ENCODE measurements at regions not wholly inside any gene's neighbourhood (a gene's known extent, or its start where the extent isn't known, plus 50 kb on each side); places are given as distances from the start of the nearest gene placed in this dataset.

GRCh38 chr13:78168981-78169380 lies 250.3 kb upstream of the EDNRB start:
- no peak for DNase-seq
- no peaks in the 10 kb centered on the region for H3K4me1 Mint-ChIP-seq
- Histone ChIP-seq H3K36me3 (ENCODE audit: insufficient read depth, low read length) (no peaks in the 10 kb centered on the region), H3K27me3 (ENCODE audit: insufficient read depth, low read length, poor library complexity, severe bottlenecking) (no peaks in the 10 kb centered on the region), H3K4me3 (ENCODE audit: low read length) (no peak overlapping the region), H3K9me3 (ENCODE audit: low read length) (no peaks in the 10 kb centered on the region), H3K4me1 (ENCODE audit: insufficient read depth, low read length) (no peaks in the 10 kb centered on the region), H3K27ac (ENCODE audit: low read depth, low read length) (no peak overlapping the region)
- no peak overlapping the region for H3K4me3 Mint-ChIP-seq
- no peaks in the 10 kb centered on the region for H3K36me3 Mint-ChIP-seq
- POLR2A ChIA-PET = no interaction called here
- peaks cover 3 to 7% of the 10 kb centered on the region in 2 donors for H3K27me3 Mint-ChIP-seq
- H3K27ac Mint-ChIP-seq = no peak overlapping the region
- peaks cover 0 to 3% (median 1%) of the 10 kb centered on the region in 5 donors for H3K9me3 Mint-ChIP-seq
- CTCF ChIA-PET = no interaction called here

DNA sequence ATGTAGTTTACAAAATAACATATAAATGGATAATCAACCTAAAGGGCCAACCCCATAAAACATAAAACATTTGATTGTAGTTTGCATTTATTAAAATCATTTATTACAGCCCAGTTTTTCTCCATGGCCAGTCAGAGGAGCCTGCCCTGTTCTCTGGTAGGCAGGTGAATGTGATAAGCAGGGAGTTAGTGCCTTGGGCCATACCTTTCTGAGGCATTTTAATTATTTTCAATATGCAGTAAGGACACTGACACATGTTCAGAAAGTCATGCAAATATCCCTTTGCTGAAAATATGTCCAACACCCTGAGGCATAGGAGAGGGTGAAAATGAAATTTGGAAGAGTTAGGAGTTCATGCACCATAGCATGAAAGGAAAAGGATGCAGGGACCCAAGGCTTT lies 242.6 kb upstream of the EDNRB start:
- Histone ChIP-seq H3K36me3 (ENCODE audit: insufficient read depth, low read length) (no peaks in the 10 kb centered on the region), H3K27ac (ENCODE audit: low read depth, low read length) (no peak overlapping the region), H3K4me3 (ENCODE audit: low read length) (no peak overlapping the region), H3K27me3 (ENCODE audit: insufficient read depth, low read length, poor library complexity, severe bottlenecking) (no peaks in the 10 kb centered on the region), H3K4me1 (ENCODE audit: insufficient read depth, low read length) (no peaks in the 10 kb centered on the region), H3K9me3 (ENCODE audit: low read length) (no peaks in the 10 kb centered on the region)
- no peaks in the 10 kb centered on the region for H3K9me3 Mint-ChIP-seq
- DNase-seq = no peak
- H3K4me3 Mint-ChIP-seq = no peak overlapping the region
- ChIA-PET CTCF (no interaction called here), POLR2A (no interaction called here)
- no peak overlapping the region for H3K27ac Mint-ChIP-seq
- no peaks in the 10 kb centered on the region for H3K4me1 Mint-ChIP-seq
- H3K27me3 Mint-ChIP-seq = peaks cover 0 to 12% of the 10 kb centered on the region in 2 donors
- no peaks in the 10 kb centered on the region for H3K36me3 Mint-ChIP-seq

DNA sequence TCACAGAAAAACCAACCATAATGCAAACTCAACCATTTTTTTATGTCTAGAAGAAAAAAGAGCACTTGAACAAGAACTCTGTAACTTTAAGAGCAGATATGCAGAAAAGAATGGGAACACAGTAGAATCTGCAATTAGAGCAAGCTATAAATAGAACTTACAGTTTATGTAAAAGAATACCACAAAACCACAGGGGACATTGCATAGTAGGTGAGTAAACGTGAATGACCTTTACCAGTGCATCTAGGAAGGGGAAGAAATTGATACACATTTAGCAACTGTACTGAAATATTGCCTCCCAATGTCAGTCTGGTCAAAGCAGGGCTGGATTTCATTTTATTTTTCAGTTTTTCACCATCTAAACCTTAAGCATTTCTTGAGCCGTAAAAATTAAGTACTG lies 242.2 kb upstream of the EDNRB start:
- no peaks in the 10 kb centered on the region for H3K36me3 Mint-ChIP-seq
- no peaks in the 10 kb centered on the region for H3K9me3 Mint-ChIP-seq
- no peaks in the 10 kb centered on the region for H3K9me3 ChIP-seq (ENCODE audit: low read length)
- H3K4me3 ChIP-seq (ENCODE audit: low read length) = no peak overlapping the region
- no peak overlapping the region for H3K4me3 Mint-ChIP-seq
- POLR2A ChIA-PET = no interaction called here
- H3K27ac Mint-ChIP-seq = no peak overlapping the region
- no peaks in the 10 kb centered on the region for H3K4me1 ChIP-seq (ENCODE audit: insufficient read depth, low read length)
- no peak overlapping the region for H3K27ac ChIP-seq (ENCODE audit: low read depth, low read length)
- no peaks in the 10 kb centered on the region for H3K4me1 Mint-ChIP-seq
- no peak for DNase-seq
- no peaks in the 10 kb centered on the region for H3K36me3 ChIP-seq (ENCODE audit: insufficient read depth, low read length)
- no peaks in the 10 kb centered on the region for H3K27me3 ChIP-seq (ENCODE audit: insufficient read depth, low read length, poor library complexity, severe bottlenecking)
- CTCF ChIA-PET = no interaction called here
- H3K27me3 Mint-ChIP-seq = peaks cover 0 to 12% of the 10 kb centered on the region in 2 donors

- no peak overlapping the region for H3K4me3 ChIP-seq (ENCODE audit: low read length)
- peaks cover 0 to 3% of the 10 kb centered on the region in 2 donors for H3K27me3 Mint-ChIP-seq
- no peaks in the 10 kb centered on the region for H3K9me3 ChIP-seq (ENCODE audit: low read length)
- H3K27ac ChIP-seq (ENCODE audit: low read depth, low read length) = no peak overlapping the region
- CTCF ChIA-PET = interaction anchor here (1.1 kb wide), 1 partner anchor 15 kb away, joined by 3 read pairs; no protein-coding TSS in a partner anchor
- H3K4me1 ChIP-seq (ENCODE audit: insufficient read depth, low read length) = no peaks in the 10 kb centered on the region
- no peaks in the 10 kb centered on the region for H3K4me1 Mint-ChIP-seq
- POLR2A ChIA-PET = no interaction called here
- H3K4me3 Mint-ChIP-seq = no peak overlapping the region
- peaks cover 0 to 9% (median 4%) of the 10 kb centered on the region in 5 donors for H3K9me3 Mint-ChIP-seq
- no peaks in the 10 kb centered on the region for H3K36me3 ChIP-seq (ENCODE audit: insufficient read depth, low read length)
- H3K27ac Mint-ChIP-seq = no peak overlapping the region
- H3K27me3 ChIP-seq (ENCODE audit: insufficient read depth, low read length, poor library complexity, severe bottlenecking) = no peaks in the 10 kb centered on the region
- DNase-seq = no peak
- H3K36me3 Mint-ChIP-seq = no peaks in the 10 kb centered on the region
These were observed 233.8 kb upstream of the EDNRB start for GRCh38 chr13:78152415-78152814.

- no peaks in the 10 kb centered on the region for H3K36me3 ChIP-seq (ENCODE audit: insufficient read depth, low read length)
- peaks cover 0 to 3% of the 10 kb centered on the region in 2 donors for H3K27me3 Mint-ChIP-seq
- no peak for DNase-seq
- no peak overlapping the region for H3K27ac Mint-ChIP-seq
- no peaks in the 10 kb centered on the region for H3K27me3 ChIP-seq (ENCODE audit: insufficient read depth, low read length, poor library complexity, severe bottlenecking)
- H3K9me3 ChIP-seq (ENCODE audit: low read length) = no peaks in the 10 kb centered on the region
- no peak overlapping the region for H3K27ac ChIP-seq (ENCODE audit: low read depth, low read length)
- H3K4me3 Mint-ChIP-seq = no peak overlapping the region
- CTCF ChIA-PET = interaction anchor here (0.8 kb wide), 1 partner anchor 27 kb away, joined by 3 read pairs; no protein-coding TSS in a partner anchor
- no peaks in the 10 kb centered on the region for H3K4me1 Mint-ChIP-seq
- no peaks in the 10 kb centered on the region for H3K36me3 Mint-ChIP-seq
- POLR2A ChIA-PET = no interaction called here
- H3K9me3 Mint-ChIP-seq = peaks cover 0 to 7% (median 0%) of the 10 kb centered on the region in 5 donors
- no peaks in the 10 kb centered on the region for H3K4me1 ChIP-seq (ENCODE audit: insufficient read depth, low read length)
- H3K4me3 ChIP-seq (ENCODE audit: low read length) = no peak overlapping the region
These were observed 229.3 kb upstream of the EDNRB start for GRCh38 chr13:78147905-78148304.

DNA sequence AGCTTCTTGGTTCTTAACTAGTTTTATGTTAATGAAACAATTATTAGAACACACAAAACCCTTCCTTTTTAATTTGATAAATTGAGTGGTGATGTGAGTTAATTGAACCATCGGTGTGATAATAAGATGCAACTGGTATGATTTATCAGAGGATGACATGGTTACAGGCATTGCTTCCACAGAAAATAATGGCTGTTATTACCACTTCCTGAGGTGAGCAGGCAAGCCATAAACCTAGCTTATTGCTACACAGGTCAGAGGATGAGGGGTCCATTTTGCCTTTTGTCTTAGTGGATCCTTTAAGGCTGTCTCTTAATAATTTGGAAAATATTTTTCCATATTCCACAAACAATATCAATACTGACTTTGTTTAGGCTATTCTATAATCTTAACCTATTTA lies 226.6 kb upstream of the EDNRB start:
- no peaks in the 10 kb centered on the region for H3K36me3 Mint-ChIP-seq
- Histone ChIP-seq H3K27me3 (ENCODE audit: insufficient read depth, low read length, poor library complexity, severe bottlenecking) (no peaks in the 10 kb centered on the region), H3K4me3 (ENCODE audit: low read length) (no peak overlapping the region), H3K4me1 (ENCODE audit: insufficient read depth, low read length) (no peaks in the 10 kb centered on the region), H3K27ac (ENCODE audit: low read depth, low read length) (no peak overlapping the region), H3K9me3 (ENCODE audit: low read length) (no peaks in the 10 kb centered on the region), H3K36me3 (ENCODE audit: insufficient read depth, low read length) (no peaks in the 10 kb centered on the region)
- ChIA-PET POLR2A (no interaction called here), CTCF (interaction anchor here (0.8 kb wide), 1 partner anchor 24 kb away, joined by 3 read pairs; no protein-coding TSS in a partner anchor)
- H3K4me1 Mint-ChIP-seq = no peaks in the 10 kb centered on the region
- H3K27me3 Mint-ChIP-seq = peaks cover 0 to 3% of the 10 kb centered on the region in 2 donors
- H3K9me3 Mint-ChIP-seq = no peaks in the 10 kb centered on the region
- no peak overlapping the region for H3K4me3 Mint-ChIP-seq
- H3K27ac Mint-ChIP-seq = no peak overlapping the region
- no peak for DNase-seq

GRCh38 chr13:78139765-78140164 lies 221.1 kb upstream of the EDNRB start:
- POLR2A ChIA-PET = no interaction called here
- H3K4me3 Mint-ChIP-seq = no peak overlapping the region
- DNase-seq = no peak
- H3K27ac ChIP-seq (ENCODE audit: low read depth, low read length) = no peak overlapping the region
- H3K9me3 Mint-ChIP-seq = no peaks in the 10 kb centered on the region
- H3K9me3 ChIP-seq (ENCODE audit: low read length) = no peaks in the 10 kb centered on the region
- H3K36me3 ChIP-seq (ENCODE audit: insufficient read depth, low read length) = no peaks in the 10 kb centered on the region
- no peak overlapping the region for H3K4me3 ChIP-seq (ENCODE audit: low read length)
- no peaks in the 10 kb centered on the region for H3K27me3 ChIP-seq (ENCODE audit: insufficient read depth, low read length, poor library complexity, severe bottlenecking)
- no peaks in the 10 kb centered on the region for H3K36me3 Mint-ChIP-seq
- no peaks in the 10 kb centered on the region for H3K27me3 Mint-ChIP-seq
- no peak overlapping the region for H3K27ac Mint-ChIP-seq
- peaks cover 5 to 12% (median 6%) of the 10 kb centered on the region in 3 donors for H3K4me1 Mint-ChIP-seq
- CTCF ChIA-PET = no interaction called here
- peaks cover 4% of the 10 kb centered on the region for H3K4me1 ChIP-seq (ENCODE audit: insufficient read depth, low read length)

DNA sequence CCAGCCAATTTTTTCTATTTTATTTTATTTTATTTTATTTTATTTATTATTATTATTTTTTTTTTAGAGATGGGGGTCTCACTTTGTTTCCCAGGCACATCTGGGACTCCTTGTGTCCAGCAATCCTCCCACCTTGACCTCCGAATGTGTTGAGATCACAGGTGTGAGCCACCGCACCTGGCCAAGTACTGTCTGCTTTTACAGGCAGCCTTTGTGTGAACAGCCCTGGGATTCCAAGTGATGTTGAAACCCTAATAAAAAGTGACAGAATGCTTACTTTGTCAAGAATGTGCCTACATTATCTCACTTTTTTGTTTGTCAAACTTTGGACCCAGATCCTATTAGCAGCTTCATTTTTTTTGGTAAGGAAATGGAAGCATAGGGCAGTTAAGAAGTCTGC lies 220.1 kb upstream of the EDNRB start:
- H3K4me1 Mint-ChIP-seq = peaks cover 5 to 12% (median 6%) of the 10 kb centered on the region in 3 donors
- H3K4me3 Mint-ChIP-seq = no peak overlapping the region
- DNase-seq = no peak
- POLR2A ChIA-PET = no interaction called here
- CTCF ChIA-PET = interaction anchor here (1.0 to 3.6 kb wide), 5 partner anchors 18 to 1255 kb away, joined by 3 to 33 read pairs (median 3); no protein-coding TSS in a partner anchor
- H3K27ac ChIP-seq (ENCODE audit: low read depth, low read length) = no peak overlapping the region
- H3K9me3 ChIP-seq (ENCODE audit: low read length) = no peaks in the 10 kb centered on the region
- no peaks in the 10 kb centered on the region for H3K27me3 Mint-ChIP-seq
- H3K4me1 ChIP-seq (ENCODE audit: insufficient read depth, low read length) = peaks cover 4% of the 10 kb centered on the region
- no peak overlapping the region for H3K27ac Mint-ChIP-seq
- no peak overlapping the region for H3K4me3 ChIP-seq (ENCODE audit: low read length)
- H3K27me3 ChIP-seq (ENCODE audit: insufficient read depth, low read length, poor library complexity, severe bottlenecking) = no peaks in the 10 kb centered on the region
- H3K36me3 Mint-ChIP-seq = no peaks in the 10 kb centered on the region
- no peaks in the 10 kb centered on the region for H3K9me3 Mint-ChIP-seq
- H3K36me3 ChIP-seq (ENCODE audit: insufficient read depth, low read length) = no peaks in the 10 kb centered on the region
